ENCODE measurements at regions not wholly inside any gene's neighbourhood (a gene's known extent, or its start where the extent isn't known, plus 50 kb on each side); places are given as distances from the start of the nearest gene placed in this dataset.

DNA sequence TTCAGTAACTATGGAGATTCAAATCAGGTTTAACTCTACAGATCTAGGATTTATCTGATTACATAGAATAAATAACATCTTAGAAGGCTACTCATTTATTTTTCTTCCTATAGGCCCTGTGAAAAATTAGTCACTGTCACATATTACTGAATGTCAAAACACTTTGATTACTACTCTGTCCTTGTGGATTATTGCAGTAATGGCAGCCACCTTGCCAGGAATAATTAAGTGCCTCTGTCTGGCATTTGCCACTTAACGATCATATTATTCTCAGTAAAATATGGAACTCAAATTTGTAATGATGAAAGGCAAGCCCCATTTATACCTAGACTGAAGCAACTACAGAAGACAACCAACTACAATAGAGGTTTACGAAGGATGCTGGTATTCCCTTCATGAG, 596.3 kb upstream of the ARPP21 start:
- Histone ChIP-seq H3K4me3 (ENCODE audit: low read depth, low read length) (no peak overlapping the region), H3K27me3 (ENCODE audit: control insufficient read depth, insufficient read depth, low read length) (no peaks in the 10 kb centered on the region), H3K36me3 (ENCODE audit: control insufficient read depth, insufficient read depth, low read length) (no peaks in the 10 kb centered on the region)
- DNase-seq (ENCODE audit: low read depth): no peak
- TF ChIP-seq, protein P1, sequence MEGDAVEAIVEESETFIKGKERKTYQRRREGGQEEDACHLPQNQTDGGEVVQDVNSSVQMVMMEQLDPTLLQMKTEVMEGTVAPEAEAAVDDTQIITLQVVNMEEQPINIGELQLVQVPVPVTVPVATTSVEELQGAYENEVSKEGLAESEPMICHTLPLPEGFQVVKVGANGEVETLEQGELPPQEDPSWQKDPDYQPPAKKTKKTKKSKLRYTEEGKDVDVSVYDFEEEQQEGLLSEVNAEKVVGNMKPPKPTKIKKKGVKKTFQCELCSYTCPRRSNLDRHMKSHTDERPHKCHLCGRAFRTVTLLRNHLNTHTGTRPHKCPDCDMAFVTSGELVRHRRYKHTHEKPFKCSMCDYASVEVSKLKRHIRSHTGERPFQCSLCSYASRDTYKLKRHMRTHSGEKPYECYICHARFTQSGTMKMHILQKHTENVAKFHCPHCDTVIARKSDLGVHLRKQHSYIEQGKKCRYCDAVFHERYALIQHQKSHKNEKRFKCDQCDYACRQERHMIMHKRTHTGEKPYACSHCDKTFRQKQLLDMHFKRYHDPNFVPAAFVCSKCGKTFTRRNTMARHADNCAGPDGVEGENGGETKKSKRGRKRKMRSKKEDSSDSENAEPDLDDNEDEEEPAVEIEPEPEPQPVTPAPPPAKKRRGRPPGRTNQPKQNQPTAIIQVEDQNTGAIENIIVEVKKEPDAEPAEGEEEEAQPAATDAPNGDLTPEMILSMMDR (IDR thresholded peaks at IDR 0.05; ENCODE audit: insufficient read depth, low read length, severe bottlenecking): no peak
- no peak for FAIRE-seq

DNA sequence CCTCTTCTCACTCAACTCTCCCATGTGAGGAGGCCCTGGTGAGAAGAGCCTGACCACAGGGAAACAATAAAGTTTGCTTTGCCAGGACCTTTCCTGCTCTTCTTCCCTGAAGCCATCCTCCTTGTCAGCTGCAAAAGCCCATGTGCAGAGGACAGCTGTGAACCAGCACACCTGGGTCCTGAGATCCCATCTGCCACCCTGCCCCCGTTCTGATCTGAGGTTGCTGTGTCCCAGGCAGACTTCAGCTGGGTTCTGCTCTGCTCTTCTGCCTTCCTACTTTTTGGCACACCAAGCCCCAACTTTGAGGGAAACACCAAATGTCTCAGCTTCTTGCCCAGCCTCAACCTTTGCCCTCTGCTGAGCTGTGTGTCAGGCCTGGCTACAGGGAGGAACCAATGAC, 595.1 kb upstream of the ARPP21 start:
- FAIRE-seq (no peak), DNase-seq (ENCODE audit: low read depth) (no peak)
- TF ChIP-seq, protein P1 (IDR thresholded peaks at IDR 0.05; ENCODE audit: insufficient read depth, low read length, severe bottlenecking): no peak
- Histone ChIP-seq H3K27me3 (ENCODE audit: control insufficient read depth, insufficient read depth, low read length) (no peaks in the 10 kb centered on the region), H3K4me3 (ENCODE audit: low read depth, low read length) (no peak overlapping the region), H3K36me3 (ENCODE audit: control insufficient read depth, insufficient read depth, low read length) (no peaks in the 10 kb centered on the region)

DNA sequence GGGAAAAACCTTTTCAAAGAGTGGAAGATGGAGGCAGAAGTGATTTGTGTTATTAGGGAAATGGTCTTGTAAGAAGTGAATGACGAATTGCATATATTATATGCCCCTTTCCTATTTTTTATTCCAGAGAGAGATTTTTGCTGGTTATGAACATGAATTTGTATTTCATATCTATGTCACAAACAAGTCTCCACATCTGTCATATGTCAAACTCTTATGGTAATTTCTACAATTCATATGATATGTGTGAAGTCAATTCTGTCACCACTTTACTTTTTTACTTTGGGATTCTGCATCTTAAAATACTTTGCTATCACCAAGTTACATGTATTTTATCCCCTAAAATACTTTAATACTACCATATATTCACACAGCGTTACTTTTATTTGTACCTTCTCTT, 594.2 kb upstream of the ARPP21 start:
- TF ChIP-seq, protein P1 (IDR thresholded peaks at IDR 0.05; ENCODE audit: insufficient read depth, low read length, severe bottlenecking): no peak
- H3K36me3 ChIP-seq (ENCODE audit: control insufficient read depth, insufficient read depth, low read length): no peaks in the 10 kb centered on the region
- H3K4me3 ChIP-seq (ENCODE audit: low read depth, low read length): no peak overlapping the region
- DNase-seq (ENCODE audit: low read depth): no peak
- H3K27me3 ChIP-seq (ENCODE audit: control insufficient read depth, insufficient read depth, low read length): no peaks in the 10 kb centered on the region
- FAIRE-seq: no peak

DNA sequence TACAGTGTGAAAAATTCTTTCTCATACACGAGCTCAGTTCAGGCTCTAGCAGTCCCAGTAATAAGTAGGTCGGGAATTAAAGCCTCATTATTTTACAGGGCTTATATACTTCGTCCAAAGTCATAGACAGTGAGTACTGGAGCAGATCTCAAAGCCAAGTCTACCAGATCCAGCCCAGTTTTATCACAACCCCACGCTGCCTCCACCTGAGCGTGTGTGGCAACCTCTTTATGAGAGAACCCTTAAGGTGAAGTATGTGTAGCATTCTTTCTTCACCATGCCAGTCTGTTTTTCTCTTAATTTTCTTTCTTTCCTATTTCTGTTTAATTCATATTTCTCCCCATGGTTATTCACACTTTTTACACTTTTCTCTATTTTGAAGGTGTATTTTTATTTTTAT, 574.6 kb upstream of the ARPP21 start:
- no peak overlapping the region for H3K4me3 ChIP-seq (ENCODE audit: low read depth, low read length)
- TF ChIP-seq, protein P1 (IDR thresholded peaks at IDR 0.05; ENCODE audit: insufficient read depth, low read length, severe bottlenecking): no peak
- FAIRE-seq (no peak), DNase-seq (ENCODE audit: low read depth) (no peak)
- H3K27me3 ChIP-seq (ENCODE audit: control insufficient read depth, insufficient read depth, low read length): no peaks in the 10 kb centered on the region
- H3K36me3 ChIP-seq (ENCODE audit: control insufficient read depth, insufficient read depth, low read length): no peaks in the 10 kb centered on the region

DNA sequence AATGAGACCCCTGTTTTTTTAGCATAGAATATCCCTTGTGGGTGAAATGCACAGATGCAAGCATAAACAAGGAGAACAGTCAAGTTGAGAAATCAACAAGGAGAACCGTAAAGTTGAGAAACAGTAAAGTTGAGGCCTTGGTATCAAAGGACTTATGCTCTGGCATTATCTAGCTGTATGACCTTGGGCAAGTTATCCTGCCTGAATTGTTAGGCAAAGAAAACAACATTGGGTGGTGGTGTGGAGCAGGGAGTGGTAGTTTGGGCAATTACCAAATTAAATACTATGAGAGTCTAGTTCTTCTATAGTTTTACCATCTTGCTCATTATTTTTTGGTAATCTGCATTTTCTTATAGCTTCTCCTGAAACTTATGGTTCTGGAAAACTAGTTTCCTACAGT, 573.4 kb upstream of the ARPP21 start:
- no peak for DNase-seq (ENCODE audit: low read depth)
- H3K36me3 ChIP-seq (ENCODE audit: control insufficient read depth, insufficient read depth, low read length): no peaks in the 10 kb centered on the region
- FAIRE-seq: no peak
- no peak overlapping the region for H3K4me3 ChIP-seq (ENCODE audit: low read depth, low read length)
- H3K27me3 ChIP-seq (ENCODE audit: control insufficient read depth, insufficient read depth, low read length): no peaks in the 10 kb centered on the region
- TF ChIP-seq, protein P1 (IDR thresholded peaks at IDR 0.05; ENCODE audit: insufficient read depth, low read length, severe bottlenecking): no peak

DNA sequence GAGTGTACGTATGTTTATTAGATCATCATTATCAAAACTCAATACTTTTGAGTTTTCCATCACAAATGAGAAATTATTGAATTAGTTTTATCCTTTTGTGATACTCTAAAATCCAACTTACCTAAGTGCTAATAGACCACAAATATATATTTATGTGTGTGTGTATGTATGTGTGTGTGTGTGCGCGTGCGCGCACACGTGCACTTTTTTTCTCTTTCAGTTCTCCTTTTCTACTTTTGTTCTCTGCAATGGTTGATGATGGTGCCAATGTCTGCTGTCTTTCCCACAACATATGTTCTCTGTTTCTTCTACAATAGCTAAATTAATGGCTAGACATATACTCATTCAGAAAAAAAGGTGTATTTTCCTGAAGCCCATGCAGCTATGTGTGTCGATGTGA, 571.6 kb upstream of the ARPP21 start:
- TF ChIP-seq, protein P1 (IDR thresholded peaks at IDR 0.05; ENCODE audit: insufficient read depth, low read length, severe bottlenecking): no peak
- no peak for FAIRE-seq

More for the DNA sequence above, 571.6 kb upstream of the ARPP21 start:
- H3K27me3 ChIP-seq (ENCODE audit: control insufficient read depth, insufficient read depth, low read length): no peaks in the 10 kb centered on the region
- DNase-seq (ENCODE audit: low read depth): no peak
- no peaks in the 10 kb centered on the region for H3K36me3 ChIP-seq (ENCODE audit: control insufficient read depth, insufficient read depth, low read length)
- no peak overlapping the region for H3K4me3 ChIP-seq (ENCODE audit: low read depth, low read length)
